ENCODE measurements at regions not wholly inside any gene's neighbourhood (a gene's known extent, or its start where the extent isn't known, plus 50 kb on each side); places are given as distances from the start of the nearest gene placed in this dataset.
A peak's percentile ranks its signal among the peaks of the same experiment; 100 is the strongest.

DNA sequence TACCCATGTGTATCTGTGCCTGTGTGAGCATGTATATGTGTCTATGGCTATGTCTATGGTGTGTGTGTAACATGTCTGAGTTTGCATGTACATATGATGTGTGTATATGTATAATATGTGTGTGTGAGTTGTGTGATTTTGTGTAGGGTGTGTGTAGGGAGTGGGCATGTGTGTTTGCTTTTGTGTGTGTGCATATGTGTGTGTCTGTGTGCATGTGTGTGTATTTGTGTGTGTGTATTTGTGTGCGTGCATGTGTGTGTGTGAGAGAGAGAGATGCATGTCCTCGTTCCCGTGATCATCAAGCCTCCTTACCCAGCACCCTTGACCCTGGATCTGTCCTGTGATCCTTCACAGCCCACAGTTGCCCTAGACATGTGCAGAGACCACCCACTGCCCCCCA, 79.5 kb downstream of the LINGO1 start:
- DNase-seq (ENCODE audit: low spot score), result no peak
- TF ChIP-seq, protein P1, sequence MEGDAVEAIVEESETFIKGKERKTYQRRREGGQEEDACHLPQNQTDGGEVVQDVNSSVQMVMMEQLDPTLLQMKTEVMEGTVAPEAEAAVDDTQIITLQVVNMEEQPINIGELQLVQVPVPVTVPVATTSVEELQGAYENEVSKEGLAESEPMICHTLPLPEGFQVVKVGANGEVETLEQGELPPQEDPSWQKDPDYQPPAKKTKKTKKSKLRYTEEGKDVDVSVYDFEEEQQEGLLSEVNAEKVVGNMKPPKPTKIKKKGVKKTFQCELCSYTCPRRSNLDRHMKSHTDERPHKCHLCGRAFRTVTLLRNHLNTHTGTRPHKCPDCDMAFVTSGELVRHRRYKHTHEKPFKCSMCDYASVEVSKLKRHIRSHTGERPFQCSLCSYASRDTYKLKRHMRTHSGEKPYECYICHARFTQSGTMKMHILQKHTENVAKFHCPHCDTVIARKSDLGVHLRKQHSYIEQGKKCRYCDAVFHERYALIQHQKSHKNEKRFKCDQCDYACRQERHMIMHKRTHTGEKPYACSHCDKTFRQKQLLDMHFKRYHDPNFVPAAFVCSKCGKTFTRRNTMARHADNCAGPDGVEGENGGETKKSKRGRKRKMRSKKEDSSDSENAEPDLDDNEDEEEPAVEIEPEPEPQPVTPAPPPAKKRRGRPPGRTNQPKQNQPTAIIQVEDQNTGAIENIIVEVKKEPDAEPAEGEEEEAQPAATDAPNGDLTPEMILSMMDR (IDR thresholded peaks at IDR 0.05; ENCODE audit: extremely low read depth, insufficient read depth, missing control alignments), result no peak
- in situ Hi-C loops (cut with MboI; ENCODE audit: low pct_unique_long_range_greater_than_20kb, low sequenced_read_pairs, unreplicated experiment), result no loop called here

DNA sequence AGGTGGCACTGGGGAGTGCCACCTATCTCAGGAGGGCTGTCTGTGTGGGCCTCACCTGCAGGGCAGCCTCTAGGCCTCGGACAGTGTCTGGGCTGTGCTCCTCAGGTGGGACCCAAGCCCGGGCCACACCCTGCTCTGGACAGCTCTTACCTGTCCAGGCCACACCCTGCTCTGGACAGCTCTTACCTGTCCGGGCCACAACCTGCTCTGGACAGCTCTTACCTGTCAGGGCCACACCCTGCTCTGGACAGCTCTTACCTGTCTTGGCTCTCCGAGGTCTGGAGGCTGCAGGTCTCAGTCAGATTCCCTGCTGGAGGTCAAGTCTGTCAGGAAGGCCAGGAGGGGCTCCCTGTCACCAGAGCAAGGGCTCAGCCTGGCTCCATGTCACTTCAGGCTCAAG, 80.6 kb downstream of the LINGO1 start:
- DNase-seq (ENCODE audit: low spot score), result no peak
- in situ Hi-C loops (cut with MboI; ENCODE audit: low pct_unique_long_range_greater_than_20kb, low sequenced_read_pairs, unreplicated experiment), result no loop called here
- TF ChIP-seq, protein P1 (IDR thresholded peaks at IDR 0.05; ENCODE audit: extremely low read depth, insufficient read depth, missing control alignments), result no peak

DNA sequence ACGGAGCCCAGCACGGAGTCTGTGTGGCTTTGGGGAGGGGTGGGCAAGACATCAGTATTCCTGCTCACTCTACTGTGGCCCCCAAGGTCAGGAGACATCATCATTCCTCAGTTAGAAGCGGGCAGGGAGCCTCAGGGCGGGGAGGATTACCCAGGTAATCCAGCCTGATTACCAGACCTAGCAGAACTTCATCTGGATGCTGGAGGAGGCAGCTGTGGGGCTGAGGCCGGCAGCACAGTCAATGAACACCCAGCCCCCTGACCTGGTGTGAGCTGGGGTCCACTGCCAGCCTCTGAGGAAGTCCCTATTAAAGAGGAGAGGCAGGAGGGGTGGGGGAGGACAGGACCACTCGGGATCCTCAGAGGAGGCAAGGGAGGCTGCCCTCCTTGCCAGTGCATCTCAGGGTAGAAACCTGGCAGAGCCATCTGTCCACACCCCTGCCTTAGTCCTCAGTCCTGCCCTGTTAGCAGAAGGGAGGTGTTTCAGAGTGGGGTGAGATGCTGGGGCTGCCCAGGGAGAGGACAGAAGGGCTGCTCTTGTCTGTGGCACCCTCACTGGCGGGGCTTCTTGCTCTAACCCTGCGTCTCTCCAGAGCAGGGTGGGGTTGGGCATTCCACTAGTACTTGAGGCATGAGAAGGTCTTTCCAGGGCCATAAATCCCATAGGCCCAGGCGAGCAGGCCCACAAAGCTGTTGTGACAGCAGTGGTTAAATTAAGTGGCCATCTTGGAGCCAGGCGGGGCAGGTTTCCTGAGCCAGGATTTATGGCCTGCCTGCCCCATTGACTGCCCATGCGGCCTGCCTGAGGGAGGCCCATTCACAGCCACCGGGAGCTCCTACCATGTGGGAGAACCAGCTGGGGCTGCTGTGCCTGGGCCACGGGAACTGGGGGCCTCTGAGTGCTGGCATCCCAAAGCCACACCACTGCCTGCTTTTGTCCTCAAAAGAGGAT, 82.1 kb downstream of the LINGO1 start:
- in situ Hi-C loops (cut with MboI; ENCODE audit: low pct_unique_long_range_greater_than_20kb, low sequenced_read_pairs, unreplicated experiment), result no loop called here
- TF ChIP-seq, protein P1 (IDR thresholded peaks at IDR 0.05; ENCODE audit: extremely low read depth, insufficient read depth, missing control alignments), result no peak
- DNase-seq (ENCODE audit: low spot score), result no peak

DNA sequence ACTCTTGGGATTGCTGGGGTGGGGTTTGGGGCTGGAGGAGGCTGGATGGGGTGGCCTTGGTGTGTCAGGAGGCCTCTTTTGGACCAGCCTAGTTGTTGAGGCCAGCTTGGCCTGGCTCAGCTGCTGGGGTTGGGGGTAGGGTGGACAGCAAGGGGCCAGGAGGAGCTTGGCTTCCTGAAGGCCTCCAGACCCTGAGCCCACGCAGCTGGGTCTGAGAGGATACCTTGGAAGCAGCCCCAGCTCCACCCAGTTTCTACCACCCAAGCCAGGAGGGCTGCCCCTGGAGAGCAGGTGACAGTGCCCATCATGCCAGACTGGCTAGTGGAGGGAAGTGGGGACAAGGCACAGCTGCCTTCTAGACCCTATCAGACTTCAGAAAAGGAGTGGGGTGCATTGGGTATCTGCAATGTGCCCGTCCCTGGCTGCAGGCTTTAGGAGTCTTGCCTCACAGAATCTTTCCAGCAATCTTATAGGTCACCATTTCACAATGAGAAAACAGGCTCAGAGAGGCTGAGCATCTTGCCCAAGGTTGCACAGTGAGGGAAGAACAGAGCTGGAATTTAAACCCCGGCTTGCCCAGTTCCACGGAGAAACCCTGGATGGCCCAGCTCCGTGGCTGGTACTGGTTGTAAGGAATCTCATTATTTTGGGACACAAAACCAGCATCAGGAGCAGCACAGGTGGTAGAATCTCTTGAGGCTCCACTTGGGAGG, 83.0 kb downstream of the LINGO1 start:
- in situ Hi-C loops (cut with MboI; ENCODE audit: low pct_unique_long_range_greater_than_20kb, low sequenced_read_pairs, unreplicated experiment), result loop anchor here (10.0 kb wide), 1 partner anchor 435 kb away; no protein-coding TSS in a partner anchor

DNA sequence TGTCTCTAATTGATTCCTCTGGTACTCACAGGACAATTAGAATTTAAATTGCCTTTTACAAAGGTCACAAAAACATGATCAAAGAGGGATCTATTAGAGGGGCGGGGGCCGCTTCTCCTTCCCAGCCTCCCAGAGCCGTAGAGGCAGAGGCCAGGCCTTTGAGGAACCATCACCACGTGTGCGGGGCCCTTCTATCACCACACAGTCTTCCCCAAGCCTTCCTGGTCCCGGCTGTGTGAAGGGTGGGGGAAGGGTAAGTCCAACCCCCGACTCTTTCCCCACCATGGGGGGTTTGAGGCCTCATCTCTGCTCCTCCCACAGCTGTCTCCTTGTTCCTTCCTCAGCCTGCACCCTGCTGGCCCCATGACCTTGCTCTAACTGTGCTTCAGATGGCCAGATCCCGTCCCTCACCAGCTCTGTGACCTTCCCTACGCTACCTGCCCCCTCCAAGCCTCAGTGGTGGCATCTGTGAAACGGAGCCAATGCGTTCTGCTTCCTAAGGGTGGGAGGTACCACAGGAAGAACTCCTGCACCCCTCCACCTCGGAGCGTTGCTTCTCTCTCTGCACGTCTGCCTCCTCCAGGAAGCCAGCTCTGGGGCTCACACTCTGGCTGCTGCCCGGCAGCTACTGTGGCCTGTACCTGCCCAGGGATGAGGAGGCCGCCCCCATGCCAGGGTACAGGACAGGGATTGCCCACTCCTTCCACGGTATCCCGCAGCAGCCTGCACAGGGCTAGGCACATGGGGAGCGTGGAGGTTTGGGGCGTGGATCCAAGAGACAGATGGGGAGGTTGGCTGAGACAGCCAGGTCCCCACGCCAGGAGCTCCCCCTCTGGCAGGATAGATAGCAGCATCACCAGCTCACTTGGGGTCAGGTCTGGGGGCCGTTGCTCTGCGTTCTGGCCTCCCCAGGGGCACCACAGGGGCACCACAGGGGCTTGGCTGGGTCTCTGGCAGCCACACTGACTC, 83.8 kb downstream of the LINGO1 start:
- in situ Hi-C loops (cut with MboI; ENCODE audit: low pct_unique_long_range_greater_than_20kb, low sequenced_read_pairs, unreplicated experiment), result loop anchor here (10.0 kb wide), 1 partner anchor 434 kb away; no protein-coding TSS in a partner anchor
- DNase-seq (ENCODE audit: low spot score), result no peak
- TF ChIP-seq, protein P1 (IDR thresholded peaks at IDR 0.05; ENCODE audit: extremely low read depth, insufficient read depth, missing control alignments), result peak; percentile 3

More for the DNA sequence above, 83.0 kb downstream of the LINGO1 start:
- TF ChIP-seq, protein P1 (IDR thresholded peaks at IDR 0.05; ENCODE audit: extremely low read depth, insufficient read depth, missing control alignments), result no peak
- DNase-seq (ENCODE audit: low spot score), result no peak

Measured in GM13977 (cell line).